ENCODE measurements at regions not wholly inside any gene's neighbourhood (a gene's known extent, or its start where the extent isn't known, plus 50 kb on each side); places are given as distances from the start of the nearest gene placed in this dataset.

GRCh38 chr5:56598941-56599340, 216.4 kb upstream of the MAP3K1 start:
- Histone ChIP-seq H3K36me3 (ENCODE audit: insufficient read depth, insufficient read length, low read length) (no peaks in the 10 kb centered on the region), H3K27me3 (ENCODE audit: insufficient read depth, insufficient read length) (no peaks in the 10 kb centered on the region), H3K9ac (ENCODE audit: insufficient read length, low read depth) (no peak overlapping the region), H3K4me3 (ENCODE audit: insufficient read length, low read depth) (no peak overlapping the region), H3K9me3 (ENCODE audit: insufficient read depth, low read length) (no peaks in the 10 kb centered on the region), H3K4me1 (ENCODE audit: insufficient read depth, insufficient read length) (no peaks in the 10 kb centered on the region)
- DNase-seq (ENCODE audit: low read depth, low spot score): no peak
- TF ChIP-seq YY1 (IDR thresholded peaks at IDR 0.05; ENCODE audit: insufficient read depth, insufficient read length) (no peak), ZNF274 (IDR thresholded peaks at IDR 0.05; ENCODE audit: low read depth, low read length) (no peak), SUZ12 (IDR thresholded peaks at IDR 0.05; ENCODE audit: extremely low read depth, insufficient read depth, insufficient read length) (no peak)

DNA sequence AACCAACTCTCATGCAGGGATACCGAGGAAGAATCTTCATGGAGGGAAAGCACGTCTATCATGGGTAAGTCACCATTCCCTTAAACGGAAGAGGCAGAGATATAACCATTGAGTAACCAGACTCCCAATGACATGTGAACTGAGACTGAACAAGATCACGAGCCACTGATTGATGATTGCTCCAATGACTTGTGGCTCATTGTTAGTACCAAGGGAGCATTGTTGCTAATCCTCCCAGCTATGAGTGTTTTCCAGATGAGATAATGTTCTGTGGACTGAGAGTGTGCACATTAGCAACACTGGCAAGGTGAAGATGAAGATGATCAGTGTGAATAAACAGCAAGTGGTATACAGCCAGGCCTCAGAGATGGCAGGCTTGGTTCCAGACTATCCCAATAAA, 219.2 kb upstream of the MAP3K1 start:
- H3K36me3 ChIP-seq (ENCODE audit: insufficient read depth, insufficient read length, low read length): no peaks in the 10 kb centered on the region
- no peak overlapping the region for H3K9ac ChIP-seq (ENCODE audit: insufficient read length, low read depth)
- no peak for DNase-seq (ENCODE audit: low read depth, low spot score)
- no peak for TF ChIP-seq YY1 (IDR thresholded peaks at IDR 0.05; ENCODE audit: insufficient read depth, insufficient read length)
- no peak for TF ChIP-seq SUZ12 (IDR thresholded peaks at IDR 0.05; ENCODE audit: extremely low read depth, insufficient read depth, insufficient read length)
- no peak for TF ChIP-seq ZNF274 (IDR thresholded peaks at IDR 0.05; ENCODE audit: low read depth, low read length)
- no peaks in the 10 kb centered on the region for H3K4me1 ChIP-seq (ENCODE audit: insufficient read depth, insufficient read length)
- H3K4me3 ChIP-seq (ENCODE audit: insufficient read length, low read depth): no peak overlapping the region
- H3K27me3 ChIP-seq (ENCODE audit: insufficient read depth, insufficient read length): no peaks in the 10 kb centered on the region
- H3K9me3 ChIP-seq (ENCODE audit: insufficient read depth, low read length): no peaks in the 10 kb centered on the region

DNA sequence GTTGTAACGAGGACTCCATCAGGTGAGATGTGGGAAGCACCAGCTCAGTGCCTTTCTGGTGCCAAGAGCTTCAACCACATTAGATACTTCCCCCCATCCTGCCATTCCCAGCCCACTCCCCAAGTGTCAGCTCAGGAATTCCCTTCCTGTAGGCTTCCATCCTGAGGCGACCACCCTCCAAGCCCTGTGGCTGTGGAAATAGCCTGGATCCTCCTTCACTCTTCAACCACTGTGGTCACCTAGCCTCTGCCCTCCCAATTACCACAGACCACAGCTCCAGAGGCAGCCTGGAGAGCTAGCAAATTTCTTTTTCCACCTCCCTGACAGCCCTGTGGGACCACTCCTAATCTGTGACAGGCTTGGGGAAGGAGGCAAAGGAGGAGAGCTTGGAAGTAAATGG, 219.8 kb upstream of the MAP3K1 start:
- no peak for DNase-seq (ENCODE audit: low read depth, low spot score)
- no peak for TF ChIP-seq ZNF274 (IDR thresholded peaks at IDR 0.05; ENCODE audit: low read depth, low read length)
- TF ChIP-seq YY1 (IDR thresholded peaks at IDR 0.05; ENCODE audit: insufficient read depth, insufficient read length): no peak
- TF ChIP-seq SUZ12 (IDR thresholded peaks at IDR 0.05; ENCODE audit: extremely low read depth, insufficient read depth, insufficient read length): no peak
- Histone ChIP-seq H3K9ac (ENCODE audit: insufficient read length, low read depth) (no peak overlapping the region), H3K9me3 (ENCODE audit: insufficient read depth, low read length) (no peaks in the 10 kb centered on the region), H3K4me3 (ENCODE audit: insufficient read length, low read depth) (no peak overlapping the region), H3K36me3 (ENCODE audit: insufficient read depth, insufficient read length, low read length) (no peaks in the 10 kb centered on the region), H3K4me1 (ENCODE audit: insufficient read depth, insufficient read length) (no peaks in the 10 kb centered on the region), H3K27me3 (ENCODE audit: insufficient read depth, insufficient read length) (no peaks in the 10 kb centered on the region)

GRCh38 chr5:56594792-56595191, 220.6 kb upstream of the MAP3K1 start:
- no peaks in the 10 kb centered on the region for H3K4me1 ChIP-seq (ENCODE audit: insufficient read depth, insufficient read length)
- no peak for DNase-seq (ENCODE audit: low read depth, low spot score)

DNA sequence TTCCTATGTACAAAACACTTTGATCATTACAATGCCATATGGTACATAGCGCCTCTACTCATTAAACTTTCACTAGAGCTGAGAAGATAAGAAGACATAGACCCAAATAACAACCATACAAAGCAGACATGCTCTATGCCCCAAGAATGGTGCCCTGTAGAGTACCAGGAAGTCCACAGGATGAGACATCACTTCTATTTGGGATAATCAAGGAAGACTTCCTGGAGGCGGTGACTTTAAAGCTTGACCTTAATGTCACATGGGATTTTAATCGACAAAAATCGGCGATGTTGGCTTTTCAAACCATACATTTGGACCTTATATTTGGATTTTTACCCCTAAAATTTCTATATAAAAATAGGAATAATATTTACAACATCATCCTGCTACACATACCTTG, 224.3 kb upstream of the MAP3K1 start:
- no peak for DNase-seq (ENCODE audit: low read depth, low spot score)
- Histone ChIP-seq H3K9me3 (ENCODE audit: insufficient read depth, low read length) (no peaks in the 10 kb centered on the region), H3K36me3 (ENCODE audit: insufficient read depth, insufficient read length, low read length) (no peaks in the 10 kb centered on the region), H3K27me3 (ENCODE audit: insufficient read depth, insufficient read length) (no peaks in the 10 kb centered on the region), H3K9ac (ENCODE audit: insufficient read length, low read depth) (no peak overlapping the region), H3K4me1 (ENCODE audit: insufficient read depth, insufficient read length) (no peaks in the 10 kb centered on the region), H3K4me3 (ENCODE audit: insufficient read length, low read depth) (no peak overlapping the region)
- no peak for TF ChIP-seq SUZ12 (IDR thresholded peaks at IDR 0.05; ENCODE audit: extremely low read depth, insufficient read depth, insufficient read length)
- no peak for TF ChIP-seq YY1 (IDR thresholded peaks at IDR 0.05; ENCODE audit: insufficient read depth, insufficient read length)

More at GRCh38 chr5:56594792-56595191, 220.6 kb upstream of the MAP3K1 start:
- Histone ChIP-seq H3K9ac (ENCODE audit: insufficient read length, low read depth) (no peak overlapping the region), H3K9me3 (ENCODE audit: insufficient read depth, low read length) (no peaks in the 10 kb centered on the region), H3K36me3 (ENCODE audit: insufficient read depth, insufficient read length, low read length) (no peaks in the 10 kb centered on the region), H3K27me3 (ENCODE audit: insufficient read depth, insufficient read length) (no peaks in the 10 kb centered on the region), H3K4me3 (ENCODE audit: insufficient read length, low read depth) (no peak overlapping the region)
- TF ChIP-seq SUZ12 (IDR thresholded peaks at IDR 0.05; ENCODE audit: extremely low read depth, insufficient read depth, insufficient read length): no peak
- no peak for TF ChIP-seq YY1 (IDR thresholded peaks at IDR 0.05; ENCODE audit: insufficient read depth, insufficient read length)
- TF ChIP-seq ZNF274 (IDR thresholded peaks at IDR 0.05; ENCODE audit: low read depth, low read length): no peak

GRCh38 chr5:56589481-56589860, 225.9 kb upstream of the MAP3K1 start:
- TF ChIP-seq ZNF274 (IDR thresholded peaks at IDR 0.05; ENCODE audit: low read depth, low read length): no peak
- no peak for TF ChIP-seq YY1 (IDR thresholded peaks at IDR 0.05; ENCODE audit: insufficient read depth, insufficient read length)
- no peak for TF ChIP-seq SUZ12 (IDR thresholded peaks at IDR 0.05; ENCODE audit: extremely low read depth, insufficient read depth, insufficient read length)
- no peak for DNase-seq (ENCODE audit: low read depth, low spot score)
- H3K9me3 ChIP-seq (ENCODE audit: insufficient read depth, low read length): no peaks in the 10 kb centered on the region
- no peaks in the 10 kb centered on the region for H3K27me3 ChIP-seq (ENCODE audit: insufficient read depth, insufficient read length)
- no peak overlapping the region for H3K9ac ChIP-seq (ENCODE audit: insufficient read length, low read depth)
- H3K4me3 ChIP-seq (ENCODE audit: insufficient read length, low read depth): no peak overlapping the region
- no peaks in the 10 kb centered on the region for H3K36me3 ChIP-seq (ENCODE audit: insufficient read depth, insufficient read length, low read length)
- H3K4me1 ChIP-seq (ENCODE audit: insufficient read depth, insufficient read length): no peaks in the 10 kb centered on the region

DNA sequence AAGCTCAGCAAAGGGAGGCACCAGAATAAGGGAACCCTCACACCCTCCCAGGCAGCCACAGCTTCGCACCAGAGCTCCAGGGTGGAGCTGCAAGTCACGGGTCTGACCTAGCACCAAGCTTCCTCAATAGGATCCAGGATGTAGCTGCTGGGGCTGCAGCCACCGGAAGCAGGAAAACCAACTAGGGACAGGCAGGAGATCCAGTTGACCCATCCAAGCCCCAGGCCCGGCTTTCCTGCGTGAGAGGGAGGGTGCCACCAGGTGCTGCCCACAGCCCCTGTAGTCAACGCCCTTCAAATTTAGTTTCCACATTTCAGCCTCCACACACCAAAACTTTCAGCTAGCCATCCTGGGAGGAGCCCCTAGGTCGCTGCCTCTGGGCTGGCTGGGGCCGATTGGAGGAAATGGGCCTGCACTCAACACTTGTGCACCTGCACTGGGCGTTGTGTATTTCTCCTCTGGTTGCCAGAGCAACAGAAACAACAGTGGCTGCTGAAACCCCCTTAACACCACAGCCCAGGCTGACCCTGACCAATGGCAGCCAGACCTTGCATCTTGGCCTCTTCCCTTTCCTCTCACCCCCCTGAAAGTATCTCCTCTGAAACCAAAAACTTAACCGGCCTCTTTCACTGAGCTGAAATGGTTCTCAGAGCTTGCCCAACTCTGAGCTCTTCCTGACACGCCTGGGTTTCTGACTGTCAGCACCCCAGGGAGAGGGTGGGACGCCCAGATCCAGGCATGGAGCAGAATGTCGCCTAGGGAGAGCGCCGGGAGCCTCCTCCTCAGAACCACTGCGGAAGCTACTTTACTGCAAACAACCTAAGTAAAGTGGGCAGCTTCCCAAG, 226.5 kb upstream of the MAP3K1 start:
- TF ChIP-seq SUZ12 (IDR thresholded peaks at IDR 0.05; ENCODE audit: extremely low read depth, insufficient read depth, insufficient read length) (no peak), YY1 (IDR thresholded peaks at IDR 0.05; ENCODE audit: insufficient read depth, insufficient read length) (no peak), ZNF274 (IDR thresholded peaks at IDR 0.05; ENCODE audit: low read depth, low read length) (no peak)
- Histone ChIP-seq H3K9ac (ENCODE audit: insufficient read length, low read depth) (no peak overlapping the region), H3K9me3 (ENCODE audit: insufficient read depth, low read length) (no peaks in the 10 kb centered on the region), H3K27me3 (ENCODE audit: insufficient read depth, insufficient read length) (no peaks in the 10 kb centered on the region), H3K4me1 (ENCODE audit: insufficient read depth, insufficient read length) (no peaks in the 10 kb centered on the region), H3K4me3 (ENCODE audit: insufficient read length, low read depth) (no peak overlapping the region), H3K36me3 (ENCODE audit: insufficient read depth, insufficient read length, low read length) (no peaks in the 10 kb centered on the region)
- DNase-seq (ENCODE audit: low read depth, low spot score): no peak

All from NT2/D1 (cell line).